Spleen (tissue), 11 donors: ENCODE measurements at regions not wholly inside any gene's neighbourhood (a gene's known extent, or its start where the extent isn't known, plus 50 kb on each side); places are given as distances from the start of the nearest gene placed in this dataset.

Source experiments
- DNase-seq: peaks from one replicate; pipeline ENCODE4 v3.0.0-alpha.2; 2020
- H3K27ac ChIP-seq, 8 donors: fragments of 200-600 bp; sonication (generic) in 7 of 8; 1 replicate in 4 of 8; 2 replicates in 4 of 8; pipeline versions ENCODE4 v1.5.0 to v1.8.0; 2016 to 2021; ENCODE audit warnings: inconsistent platforms in 4 of 8, mild to moderate bottlenecking in 4 of 8, moderate library complexity in 1 of 8
- H3K27me3 ChIP-seq, 7 donors: fragments of 200-600 bp; sonication (generic) in 6 of 7; replicated peaks in 1 of 7; 1 replicate in 4 of 7; 2 replicates in 3 of 7; pipeline versions ENCODE4 v1.5.0 to v1.8.0; 2016 to 2021; ENCODE audit warnings: inconsistent platforms in 3 of 7, mild to moderate bottlenecking in 1 of 7
- H3K36me3 ChIP-seq, 6 donors: fragments of 200-600 bp; sonication (generic) in 5 of 6; 1 replicate in 4 of 6; 2 replicates in 2 of 6; pipeline versions ENCODE4 v1.5.0 to v1.8.0; 2016 to 2021; ENCODE audit warnings: inconsistent platforms in 2 of 6
- H3K4me1 ChIP-seq, 6 donors: fragments of 200-600 bp; sonication (generic) in 5 of 6; 1 replicate in 3 of 6; 2 replicates in 3 of 6; pipeline versions ENCODE4 v1.5.0 to v1.8.0; 2016 to 2021; ENCODE audit warnings: inconsistent platforms in 3 of 6
- H3K4me3 ChIP-seq, 8 donors: fragments of 200-600 bp; sonication (generic) in 7 of 8; 1 replicate in 4 of 8; 2 replicates in 4 of 8; pipeline versions ENCODE4 v1.5.0 to v1.8.0; 2016 to 2021; ENCODE audit warnings: inconsistent platforms in 4 of 8, mild to moderate bottlenecking in 4 of 8, moderate library complexity in 2 of 8
- H3K9me3 ChIP-seq, 8 donors: fragments of 200-600 bp; sonication (generic) in 7 of 8; 1 replicate in 4 of 8; 2 replicates in 4 of 8; pipeline versions ENCODE4 v1.5.0 to v1.8.0; 2016 to 2021; ENCODE audit warnings: inconsistent platforms in 4 of 8
- POLR2A ChIP-seq, 3 donors: fragments of 450-650 bp; IDR thresholded peaks; one replicate each; pipeline ENCODE4 v1.5.1; 2017; ENCODE audit warnings: antibody characterized with exemption in 3 of 3, mild to moderate bottlenecking in 1 of 3
- POLR2AphosphoS5 ChIP-seq, 3 donors: sonication (generic); formaldehyde crosslinking; IDR thresholded peaks; one replicate each; pipeline ENCODE4 v1.5.1; 2017; ENCODE audit warnings: antibody characterized with exemption in 3 of 3
- WGBS, 5 donors: extraction: QIAGEN DNeasy Blood & Tissue Kit in 3 of 5; methylation state at CpG; one replicate each; pipeline versions ENCODE4 v1.1.5 to v1.1.7; 2013 to 2018; 5-methylcytosine and 5-hydroxymethylcytosine counted together
- intact Hi-C: fragments of 100-400 bp; cut with DNase I; formaldehyde crosslinking; loops from one replicate; pipeline ENCODE4 v1.15.0; 2023; ENCODE audit warnings: low total_unique reads
- TF ChIP-seq, protein P1 (sequence below), 11 experiments: fragments of 200-600 bp in 7 of 11; fragments of 450-650 bp in 4 of 11; sonication (generic) in 4 of 11; IDR thresholded peaks in 8 of 11; conservative IDR thresholded peaks in 3 of 11; 1 replicate in 7 of 11; 2 replicates in 4 of 11; pipeline versions ENCODE4 v1.4.0 to v1.8.0; 2016 to 2021; ENCODE audit warnings: antibody characterized with exemption in 11 of 11, inconsistent platforms in 4 of 11, mild to moderate bottlenecking in 1 of 11
- donor health status: healthy with polysubstance abuse.
- donor health status: DM: no; HTN: no; CAD: no; lungs with moderate emphysema.
- donor health status: DM: no; HTN: no; CAD: no.
- donor health status: Bipolar disorder and iron deficiency.
- donor health status: healthy.
- donor health status: DM: no; HTN: no; CAD: no.
- donor health status: DM: yes; HTN: yes; CAD: no.

- no peak overlapping the region for H3K27ac ChIP-seq
- H3K4me3 ChIP-seq = no peak overlapping the region
- no peaks in the 10 kb centered on the region for H3K4me1 ChIP-seq
- H3K27me3 ChIP-seq = no peaks in the 10 kb centered on the region
- 61 to 83% (median 80%) methylated on average over 1 of the region's 1 CpG for WGBS, 5 donors
- intact Hi-C loops = no loop called here
- no peaks in the 10 kb centered on the region for H3K9me3 ChIP-seq
- TF ChIP-seq POLR2AphosphoS5 (IDR thresholded peaks at IDR 0.05) = no peak
- TF ChIP-seq, protein P1, sequence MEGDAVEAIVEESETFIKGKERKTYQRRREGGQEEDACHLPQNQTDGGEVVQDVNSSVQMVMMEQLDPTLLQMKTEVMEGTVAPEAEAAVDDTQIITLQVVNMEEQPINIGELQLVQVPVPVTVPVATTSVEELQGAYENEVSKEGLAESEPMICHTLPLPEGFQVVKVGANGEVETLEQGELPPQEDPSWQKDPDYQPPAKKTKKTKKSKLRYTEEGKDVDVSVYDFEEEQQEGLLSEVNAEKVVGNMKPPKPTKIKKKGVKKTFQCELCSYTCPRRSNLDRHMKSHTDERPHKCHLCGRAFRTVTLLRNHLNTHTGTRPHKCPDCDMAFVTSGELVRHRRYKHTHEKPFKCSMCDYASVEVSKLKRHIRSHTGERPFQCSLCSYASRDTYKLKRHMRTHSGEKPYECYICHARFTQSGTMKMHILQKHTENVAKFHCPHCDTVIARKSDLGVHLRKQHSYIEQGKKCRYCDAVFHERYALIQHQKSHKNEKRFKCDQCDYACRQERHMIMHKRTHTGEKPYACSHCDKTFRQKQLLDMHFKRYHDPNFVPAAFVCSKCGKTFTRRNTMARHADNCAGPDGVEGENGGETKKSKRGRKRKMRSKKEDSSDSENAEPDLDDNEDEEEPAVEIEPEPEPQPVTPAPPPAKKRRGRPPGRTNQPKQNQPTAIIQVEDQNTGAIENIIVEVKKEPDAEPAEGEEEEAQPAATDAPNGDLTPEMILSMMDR (IDR thresholded peaks at IDR 0.05 in 8 of 11, conservative IDR thresholded peaks at IDR 0.05 in 3 of 11) = no peak
- TF ChIP-seq POLR2A (IDR thresholded peaks at IDR 0.05) = no peak
- DNase-seq = no peak
- no peaks in the 10 kb centered on the region for H3K36me3 ChIP-seq
These were observed 227.4 kb upstream of the ANKRD50 start for GRCh38 chr4:124939908-124940307.

- no peaks in the 10 kb centered on the region for H3K27me3 ChIP-seq
- no peak for DNase-seq
- no peak overlapping the region for H3K4me3 ChIP-seq
- intact Hi-C loops = no loop called here
- WGBS, 5 donors = 88 to 97% (median 91%) methylated on average over 1 of the region's 1 CpG
- H3K9me3 ChIP-seq = no peaks in the 10 kb centered on the region
- H3K36me3 ChIP-seq = no peaks in the 10 kb centered on the region
- no peaks in the 10 kb centered on the region for H3K4me1 ChIP-seq
- no peak for TF ChIP-seq POLR2AphosphoS5 (IDR thresholded peaks at IDR 0.05)
- TF ChIP-seq POLR2A (IDR thresholded peaks at IDR 0.05) = no peak
- TF ChIP-seq, protein P1 (IDR thresholded peaks at IDR 0.05 in 8 of 11, conservative IDR thresholded peaks at IDR 0.05 in 3 of 11) = no peak
- no peak overlapping the region for H3K27ac ChIP-seq
These were observed 226.3 kb upstream of the ANKRD50 start for GRCh38 chr4:124938836-124939235.

DNA sequence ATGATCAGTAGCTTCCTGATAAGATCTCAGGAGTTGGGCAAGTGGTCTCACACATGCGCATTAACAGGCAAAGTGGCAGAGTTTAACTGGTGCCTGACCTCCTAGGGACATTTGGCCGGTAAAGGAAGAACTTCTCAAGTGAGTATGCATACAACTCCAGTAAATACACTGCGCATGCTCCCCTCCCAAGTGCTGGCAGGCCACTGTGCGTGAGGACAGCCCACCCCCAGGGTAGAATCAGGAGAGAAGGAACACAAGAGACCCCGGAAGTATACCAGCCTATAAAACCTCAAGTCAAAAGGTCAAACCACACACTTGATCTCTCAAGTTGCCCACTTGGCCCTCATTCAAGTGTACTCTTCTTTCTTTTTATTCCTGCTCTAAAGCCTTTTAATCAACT lies 225.5 kb upstream of the ANKRD50 start:
- H3K4me1 ChIP-seq = no peaks in the 10 kb centered on the region
- DNase-seq = no peak
- H3K27me3 ChIP-seq = no peaks in the 10 kb centered on the region
- no peak overlapping the region for H3K4me3 ChIP-seq
- H3K9me3 ChIP-seq = no peaks in the 10 kb centered on the region
- no peaks in the 10 kb centered on the region for H3K36me3 ChIP-seq
- intact Hi-C loops = no loop called here
- 60 to 67% (median 64%) methylated on average over 5 of the region's 5 CpGs for WGBS, 5 donors
- no peak overlapping the region for H3K27ac ChIP-seq
- TF ChIP-seq POLR2A (IDR thresholded peaks at IDR 0.05) (no peak), POLR2AphosphoS5 (IDR thresholded peaks at IDR 0.05) (no peak)
- TF ChIP-seq, protein P1 (IDR thresholded peaks at IDR 0.05 in 8 of 11, conservative IDR thresholded peaks at IDR 0.05 in 3 of 11) = no peak

DNA sequence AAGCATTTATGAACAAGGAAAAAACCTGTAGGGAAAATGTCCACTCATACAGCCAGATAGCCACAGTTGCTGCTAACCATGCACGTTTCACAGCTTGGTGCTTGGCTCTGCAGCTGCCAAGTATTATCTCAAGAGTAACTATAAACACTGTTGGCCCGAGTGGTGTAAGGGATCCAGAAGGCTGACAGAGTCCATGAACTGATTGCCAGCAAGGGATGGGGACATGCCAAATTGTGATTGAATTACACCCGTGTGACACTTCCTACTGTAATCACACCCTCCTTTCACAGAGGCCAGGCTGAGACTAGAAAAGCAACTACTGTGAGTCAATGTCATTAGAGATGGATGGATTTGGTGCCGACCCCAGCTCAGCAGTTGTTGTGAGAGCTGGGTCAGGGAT lies 223.9 kb upstream of the ANKRD50 start:
- no peaks in the 10 kb centered on the region for H3K36me3 ChIP-seq
- H3K27me3 ChIP-seq = no peaks in the 10 kb centered on the region
- no peak overlapping the region for H3K4me3 ChIP-seq
- no peaks in the 10 kb centered on the region for H3K4me1 ChIP-seq
- no peak for TF ChIP-seq POLR2A (IDR thresholded peaks at IDR 0.05)
- TF ChIP-seq, protein P1 (IDR thresholded peaks at IDR 0.05 in 8 of 11, conservative IDR thresholded peaks at IDR 0.05 in 3 of 11) = no peak
- no peak for TF ChIP-seq POLR2AphosphoS5 (IDR thresholded peaks at IDR 0.05)
- H3K27ac ChIP-seq = no peak overlapping the region
- intact Hi-C loops = no loop called here
- DNase-seq = no peak
- WGBS, 5 donors = 49 to 60% (median 56%) methylated on average over 4 of the region's 4 CpGs
- no peaks in the 10 kb centered on the region for H3K9me3 ChIP-seq
